ENCODE measurements at regions not wholly inside any gene's neighbourhood (a gene's known extent, or its start where the extent isn't known, plus 50 kb on each side); places are given as distances from the start of the nearest gene placed in this dataset.

DNA sequence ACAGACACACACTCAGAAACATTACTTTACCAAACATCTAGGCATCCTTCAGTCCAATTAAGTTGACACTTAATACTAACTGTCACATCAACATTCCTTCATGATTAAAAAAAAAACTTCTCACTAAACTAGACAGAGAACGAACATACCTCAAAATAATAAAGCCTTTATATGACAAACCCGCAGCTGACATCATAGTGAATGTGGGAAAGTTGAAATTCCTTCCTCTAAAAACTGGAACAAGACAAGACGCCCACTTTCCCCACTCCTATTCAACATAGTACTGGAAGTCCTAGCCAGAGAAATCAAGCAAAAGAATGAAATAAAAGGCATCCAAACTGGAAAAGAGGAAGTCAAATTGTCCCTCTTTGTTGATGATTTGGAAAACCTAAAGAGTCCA, 96.9 kb upstream of the PPP1R9A start:
- DNase-seq (ENCODE audit: low spot score): no peak

DNA sequence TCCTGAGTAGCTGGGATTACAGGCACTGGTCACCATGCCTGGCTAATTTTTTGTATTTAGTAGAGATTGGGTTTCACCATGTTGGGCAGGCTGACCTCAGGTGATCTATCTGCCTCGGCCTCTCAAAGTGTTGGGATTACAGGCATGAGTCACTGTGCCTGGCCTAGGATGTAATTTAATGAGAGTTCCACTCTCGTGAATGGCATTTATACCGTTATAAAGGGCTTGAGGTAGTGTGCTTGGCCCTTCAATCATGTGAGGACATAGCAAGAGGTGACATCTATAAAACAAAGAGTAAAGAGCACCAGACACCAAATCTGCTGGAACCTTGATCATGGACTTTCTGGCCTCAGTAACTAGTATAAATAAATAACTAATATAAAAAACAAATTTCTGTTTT, 93.5 kb upstream of the PPP1R9A start:
- DNase-seq (ENCODE audit: low spot score): no peak

DNA sequence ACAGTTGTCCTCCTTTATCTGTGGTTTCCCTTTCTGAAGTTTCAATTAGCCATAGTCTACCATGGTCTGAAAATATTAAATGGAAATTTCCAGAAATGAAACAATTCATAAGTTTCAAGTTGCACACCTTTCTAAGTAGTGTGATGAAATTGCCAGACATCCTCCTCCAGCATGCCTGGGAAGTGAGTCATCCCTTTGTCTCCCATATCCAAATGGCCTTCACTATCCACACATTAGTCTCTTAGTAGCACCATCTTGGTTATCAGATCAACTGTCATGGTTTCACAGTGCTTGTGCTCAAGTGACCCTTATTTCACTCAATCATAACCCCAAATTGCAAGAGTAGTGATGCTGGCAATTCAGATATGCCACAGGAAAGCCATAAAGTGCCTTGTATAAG, 83.4 kb upstream of the PPP1R9A start:
- no peak for DNase-seq (ENCODE audit: low spot score)

DNA sequence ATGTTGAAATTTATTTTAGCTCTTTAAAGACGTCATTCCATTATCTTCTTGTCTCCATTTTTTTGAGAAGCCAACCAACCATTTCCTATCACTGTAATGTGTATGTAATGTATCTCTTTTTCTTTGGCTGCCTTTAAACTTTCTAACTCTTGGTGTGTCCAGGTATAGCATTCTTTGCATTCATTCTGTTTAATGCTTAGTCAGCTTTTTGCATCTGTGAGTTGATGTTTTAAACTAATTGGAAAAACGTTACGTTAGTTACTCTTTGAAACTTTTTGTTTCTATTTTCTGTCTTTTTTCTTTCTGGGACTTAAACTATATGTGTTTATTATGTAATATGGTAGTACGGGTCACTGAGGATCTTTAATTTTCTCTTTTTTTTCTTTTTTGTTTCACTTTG, 77.4 kb upstream of the PPP1R9A start:
- DNase-seq (ENCODE audit: low spot score): no peak

DNA sequence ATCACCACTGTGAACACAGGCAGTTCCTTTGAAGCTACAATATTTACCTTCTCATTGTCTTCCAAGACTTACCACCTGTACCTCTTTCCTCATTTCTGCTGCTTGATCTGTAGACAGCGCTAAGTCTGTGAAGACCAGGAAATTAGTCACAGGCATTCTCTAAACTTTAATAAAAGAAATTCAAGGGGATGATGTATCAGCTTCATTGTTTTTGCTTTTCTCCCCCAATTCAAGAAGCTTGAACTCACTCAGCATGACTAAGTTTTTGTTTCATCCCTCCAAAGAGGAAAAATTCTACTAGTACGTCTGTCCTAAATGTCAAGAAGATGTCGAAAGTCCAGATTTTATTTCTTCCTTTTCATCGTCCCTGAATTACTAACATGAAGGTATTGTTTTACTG, 75.3 kb upstream of the PPP1R9A start:
- no peak for DNase-seq (ENCODE audit: low spot score)

DNA sequence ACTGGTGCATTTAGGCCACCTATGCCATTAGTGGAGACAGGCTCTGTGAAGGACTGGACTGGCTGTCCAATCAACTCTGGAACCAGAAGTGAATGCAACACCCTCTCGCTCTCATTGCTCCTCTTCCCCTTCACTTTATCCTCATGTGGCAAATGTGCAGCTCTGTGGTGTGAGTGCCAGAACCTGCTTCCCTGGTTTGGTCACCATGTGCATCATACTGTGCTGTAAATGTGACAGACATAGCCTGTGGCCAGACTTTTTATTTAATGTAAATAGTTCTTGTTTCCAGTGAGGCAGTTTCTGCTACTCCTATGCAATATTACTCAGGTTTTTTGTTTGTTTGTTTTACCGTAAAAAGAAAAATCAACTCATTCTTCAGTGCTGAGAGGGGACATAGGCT, 73.0 kb upstream of the PPP1R9A start:
- DNase-seq (ENCODE audit: low spot score): no peak

DNA sequence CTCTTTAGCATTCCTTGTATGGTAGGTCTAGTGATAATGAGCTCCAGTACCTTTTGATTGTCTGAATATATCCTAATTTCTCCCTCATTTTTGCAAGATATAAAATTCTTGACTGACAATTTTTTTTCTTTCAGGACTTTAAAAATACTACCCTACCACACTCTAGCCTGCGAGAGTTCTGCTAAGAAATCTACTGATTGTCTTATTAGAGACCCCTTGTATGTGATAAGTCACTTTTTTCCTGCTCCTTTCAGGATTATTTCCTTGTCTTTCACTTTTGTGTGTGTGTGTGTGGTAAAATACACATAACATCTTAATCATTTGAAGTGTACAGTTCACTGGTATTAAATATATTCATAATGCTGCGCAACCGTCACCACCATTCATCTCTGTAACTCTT, 68.7 kb upstream of the PPP1R9A start:
- no peak for DNase-seq (ENCODE audit: low spot score)

DNA sequence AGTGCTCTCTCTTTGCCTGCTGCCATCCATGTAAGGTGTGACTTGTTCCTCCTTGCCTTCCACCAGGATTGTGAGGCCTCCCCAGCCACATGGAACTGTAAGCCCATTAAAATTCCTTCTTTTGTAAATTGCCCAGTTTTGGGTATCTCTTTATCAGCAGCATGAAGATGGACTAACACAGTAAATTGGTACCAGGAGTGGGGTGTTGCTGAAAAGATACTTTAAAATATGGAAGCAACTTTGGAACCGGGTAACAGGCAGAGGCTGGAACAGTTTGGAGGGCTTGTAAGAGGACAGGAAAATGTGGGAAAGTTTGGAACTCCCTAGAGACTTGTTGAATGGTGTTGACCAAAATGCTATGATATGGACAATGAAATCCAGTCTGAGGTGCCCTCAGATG, 63.8 kb upstream of the PPP1R9A start:
- DNase-seq (ENCODE audit: low spot score): no peak

DNA sequence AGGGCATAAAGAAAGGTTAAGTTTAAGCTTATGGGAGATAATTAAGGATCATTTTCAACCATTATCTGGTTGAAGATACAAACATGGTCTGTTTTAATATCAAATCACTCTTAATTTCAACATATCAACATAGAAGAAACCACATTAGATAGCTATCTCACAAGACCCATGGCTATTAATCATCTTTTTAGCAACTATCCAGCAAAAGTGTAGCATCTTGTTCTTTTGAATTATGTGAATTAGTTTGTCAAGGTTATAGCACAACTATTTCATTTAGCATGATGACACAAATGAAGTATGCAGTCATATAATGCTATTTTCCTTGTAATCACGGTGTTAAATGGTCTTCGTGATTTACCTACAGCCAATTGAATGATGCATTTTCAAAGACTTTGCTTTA, 58.9 kb upstream of the PPP1R9A start:
- DNase-seq (ENCODE audit: low spot score): no peak

DNA sequence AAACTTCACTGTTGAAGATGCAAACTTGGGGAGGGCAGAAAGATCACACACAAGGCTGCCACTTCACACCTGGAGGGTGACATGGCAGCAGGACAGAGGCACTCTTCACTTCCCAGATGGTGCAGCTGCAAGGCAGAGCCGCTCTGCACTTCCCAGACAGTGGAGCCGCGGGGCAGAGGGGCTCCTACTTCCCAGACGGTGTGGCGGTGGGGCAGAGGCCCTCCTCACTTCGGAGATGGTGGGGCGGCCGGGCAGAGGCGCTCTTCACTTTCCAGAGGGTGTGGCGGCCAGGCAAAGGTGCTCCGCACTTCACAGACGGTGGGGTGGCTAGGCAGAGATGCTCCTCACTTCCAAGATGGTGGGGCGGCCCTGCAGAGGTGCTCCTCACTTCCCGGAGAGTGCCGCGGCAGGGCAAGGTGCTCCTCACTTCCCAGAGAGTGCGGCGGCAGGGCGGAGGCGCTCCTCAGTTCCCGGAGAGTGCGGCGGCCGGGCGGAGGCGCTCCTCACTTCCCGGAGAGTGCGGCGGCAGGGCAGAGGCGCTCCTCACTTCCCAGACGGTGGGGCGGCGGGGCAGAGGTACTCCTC, 58.3 kb upstream of the PPP1R9A start:
- DNase-seq (ENCODE audit: low spot score): no peak

DNA sequence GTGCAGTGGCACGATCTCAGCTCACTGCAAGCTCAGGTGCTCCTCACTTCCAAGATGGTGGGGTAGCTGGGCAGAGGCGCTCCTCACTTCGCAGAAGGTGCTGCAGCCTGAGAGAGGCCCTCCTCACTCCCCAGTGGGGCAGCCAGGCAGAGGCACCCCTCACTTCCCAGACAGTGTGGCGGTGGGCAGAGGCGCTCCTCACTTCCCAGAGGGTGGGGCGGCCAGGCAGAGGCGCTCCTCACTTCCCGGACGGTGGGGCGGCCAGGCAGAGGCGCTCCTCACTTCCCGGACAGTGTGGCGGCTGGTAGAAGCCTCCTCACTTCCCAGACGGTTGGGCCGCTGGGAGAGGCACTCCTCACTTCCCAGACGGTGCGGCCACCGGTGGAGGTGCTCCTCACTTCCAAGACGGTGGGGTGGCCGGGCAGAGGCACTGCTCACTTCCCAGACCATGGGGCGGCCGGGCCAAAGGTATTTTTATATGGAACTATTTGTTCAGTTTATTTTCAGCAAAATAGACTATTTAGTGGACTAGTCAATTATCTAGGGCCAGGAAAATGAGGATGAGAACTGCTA, 57.7 kb upstream of the PPP1R9A start:
- no peak for DNase-seq (ENCODE audit: low spot score)

DNA sequence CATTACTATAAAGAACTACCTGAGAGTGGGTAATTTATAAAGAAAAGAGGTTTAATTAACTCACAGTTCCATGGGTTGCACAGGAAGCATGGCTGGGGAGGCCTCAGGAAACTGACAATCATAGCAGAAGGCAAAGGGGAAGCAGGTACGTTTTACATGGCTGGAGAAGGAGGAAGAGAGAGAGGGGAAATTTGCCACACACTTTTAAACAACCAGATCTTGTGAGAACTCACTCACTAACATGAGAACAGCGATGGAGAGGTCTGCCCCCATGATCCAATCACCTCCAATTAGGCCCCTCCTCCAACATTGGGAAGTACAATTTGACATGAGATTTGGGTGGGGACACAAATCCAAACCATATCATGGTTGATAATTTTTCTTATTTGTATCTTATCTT, 51.8 kb upstream of the PPP1R9A start:
- no peak for DNase-seq (ENCODE audit: low spot score)

DNA sequence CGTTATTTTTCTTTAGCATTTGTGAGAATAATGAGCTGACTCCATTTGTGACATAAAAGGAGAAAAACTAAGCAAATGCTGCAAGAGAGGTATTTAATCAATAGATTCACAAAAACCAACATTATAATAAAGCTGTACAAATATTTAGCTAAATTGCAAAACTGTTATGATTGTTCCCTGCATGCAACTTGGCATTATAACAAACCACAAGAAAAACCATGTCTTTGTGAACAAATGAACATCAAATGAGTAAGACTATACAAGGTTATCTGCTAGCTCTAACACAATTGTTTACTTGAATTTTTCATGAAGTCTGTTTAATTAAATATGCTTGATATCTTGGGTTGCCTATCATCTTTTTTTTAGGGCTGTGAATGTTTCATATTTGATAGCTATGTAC, 50.8 kb upstream of the PPP1R9A start:
- no peak for DNase-seq (ENCODE audit: low spot score)

Measured in AG08395 (cell line).